Mesendoderm (in vitro differentiated cells): ENCODE measurements at regions not wholly inside any gene's neighbourhood (a gene's known extent, or its start where the extent isn't known, plus 50 kb on each side); places are given as distances from the start of the nearest gene placed in this dataset.
"Not testable (repeated sequence)": the region's sequence is repeated elsewhere in the genome, so short reads cannot be mapped to it uniquely, and the experiment has no call there.

Experiments used
- DNase-seq: peaks from one replicate; pipeline ENCODE4 v3.0.0; 2013
- H2AK5ac ChIP-seq: 2 replicates; pipeline ENCODE4 v1.6.1; 2013; ENCODE audit warnings: low read length, inconsistent platforms
- H2BK120ac ChIP-seq: 2 replicates; pipeline ENCODE4 v1.6.1; 2013; ENCODE audit warnings: low read depth, mild to moderate bottlenecking, low read length, moderate library complexity, mixed read lengths
- H2BK15ac ChIP-seq: replicated peaks from 2 replicates; pipeline ENCODE4 v1.6.1; 2013; ENCODE audit warnings: low read depth, mild to moderate bottlenecking, moderate library complexity
- H2BK5ac ChIP-seq: 2 replicates; pipeline ENCODE4 v1.6.1; 2013; ENCODE audit warnings: low read length, inconsistent platforms
- H3K18ac ChIP-seq: 2 replicates; pipeline ENCODE4 v1.6.1; 2013; ENCODE audit warnings: mild to moderate bottlenecking, low read length, mixed read lengths
- H3K23ac ChIP-seq: one replicate; pipeline ENCODE4 v1.6.1; 2013; ENCODE audit warnings: low read length
- H3K27ac ChIP-seq: 2 replicates; pipeline ENCODE4 v1.5.1; 2013; ENCODE audit warnings: low read depth, mild to moderate bottlenecking, inconsistent platforms, low read length, moderate library complexity
- H3K27me3 ChIP-seq: 2 replicates; pipeline ENCODE4 v1.6.1; 2013; ENCODE audit warnings: low read length, control low read depth, mild to moderate bottlenecking, inconsistent platforms; ENCODE audit not compliant: insufficient read depth, poor library complexity
- H3K36me3 ChIP-seq: 2 replicates; pipeline ENCODE4 v1.6.1; 2013; ENCODE audit warnings: low read length, inconsistent platforms; ENCODE audit not compliant: control insufficient read depth, insufficient read depth
- H3K4ac ChIP-seq: one replicate; pipeline ENCODE4 v1.6.1; 2013; ENCODE audit warnings: low read depth, mild to moderate bottlenecking, low read length, moderate library complexity
- H3K4me1 ChIP-seq: 2 replicates; pipeline ENCODE4 v1.6.1; 2013; ENCODE audit warnings: low read depth, low read length, inconsistent platforms; ENCODE audit not compliant: control insufficient read depth
- H3K4me2 ChIP-seq: 2 replicates; pipeline ENCODE4 v1.6.1; 2013; ENCODE audit warnings: low read length
- H3K4me3 ChIP-seq: 2 replicates; pipeline ENCODE4 v1.5.1; 2013; ENCODE audit warnings: mild to moderate bottlenecking, low read length
- H3K56ac ChIP-seq: one replicate; pipeline ENCODE4 v1.6.1; 2013; ENCODE audit warnings: low read length
- H3K79me1 ChIP-seq: 2 replicates; pipeline ENCODE4 v1.6.1; 2013; ENCODE audit warnings: low read length, inconsistent platforms
- H3K79me2 ChIP-seq: 2 replicates; pipeline ENCODE4 v1.6.1; 2013; ENCODE audit warnings: mild to moderate bottlenecking, low read length; ENCODE audit not compliant: control insufficient read depth, insufficient read depth
- H3K9ac ChIP-seq: 2 replicates; pipeline ENCODE4 v1.6.1; 2013; ENCODE audit warnings: low read length, inconsistent platforms
- H4K5ac ChIP-seq: one replicate; pipeline ENCODE4 v1.6.1; 2013; ENCODE audit warnings: low read length
- H4K8ac ChIP-seq: one replicate; pipeline ENCODE4 v1.6.1; 2013; ENCODE audit warnings: low read depth, mild to moderate bottlenecking, control low read depth, low read length, moderate library complexity
- WGBS: extraction: QIAGEN DNeasy Blood & Tissue Kit; methylation state at CpG from one replicate; pipeline ENCODE4 v1.1.7; 2013; ENCODE audit warnings: low lambda C conversion rate, missing lambda C conversion rate; ENCODE audit not compliant: insufficient coverage; ENCODE audit errors: extremely low coverage; 5-methylcytosine and 5-hydroxymethylcytosine counted together

DNA sequence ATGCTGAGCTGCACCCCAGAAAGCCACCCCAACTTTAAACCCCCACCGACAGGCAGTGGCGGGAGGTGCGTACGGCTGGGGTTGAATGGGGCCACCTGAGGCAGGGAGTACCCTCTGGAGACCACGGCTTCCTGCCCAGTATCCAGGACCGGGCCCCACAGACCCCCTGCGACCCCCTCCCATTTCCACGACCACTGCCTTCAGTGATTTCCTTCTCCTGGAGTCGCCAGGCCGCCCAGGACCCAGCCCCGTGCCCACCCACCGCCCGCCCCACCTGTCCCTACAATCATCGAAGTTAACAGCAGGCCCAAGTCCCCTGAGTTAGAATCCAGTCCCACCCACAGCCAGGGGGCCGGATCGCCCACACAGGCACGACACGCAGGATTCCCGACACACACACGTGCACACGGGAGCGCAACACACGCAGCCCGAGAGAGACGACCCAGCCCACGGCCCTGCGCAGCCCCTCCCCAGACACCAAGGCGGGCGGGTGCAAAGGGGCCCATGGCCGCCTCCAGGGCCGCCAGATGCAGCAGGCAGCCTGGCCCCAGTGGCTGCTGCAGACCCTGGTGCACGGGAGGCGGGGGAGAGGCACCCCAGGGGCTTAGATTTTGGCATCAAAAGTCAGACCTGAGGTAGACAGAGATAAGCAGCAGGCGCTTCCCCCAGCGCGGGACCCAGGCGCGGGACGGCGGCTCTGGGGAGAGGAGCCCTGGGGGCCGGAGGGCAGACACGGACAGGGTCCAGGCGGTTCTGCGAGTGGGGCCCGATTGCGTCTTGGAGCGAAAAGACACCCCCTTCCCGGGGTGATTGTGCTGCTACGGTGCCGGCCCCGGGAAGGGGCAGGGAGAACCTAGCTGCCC lies 104.8 kb downstream of the SPATA31A6 start:
- not testable (repeated sequence) for H2AK5ac ChIP-seq, H2BK15ac ChIP-seq, H3K56ac ChIP-seq, H3K36me3 ChIP-seq, H3K79me2 ChIP-seq, H3K9ac ChIP-seq, H3K4me2 ChIP-seq, H3K23ac ChIP-seq, H3K4ac ChIP-seq, H2BK5ac ChIP-seq, DNase-seq, H4K5ac ChIP-seq, H4K8ac ChIP-seq, H3K27me3 ChIP-seq, H3K27ac ChIP-seq, H2BK120ac ChIP-seq, H3K18ac ChIP-seq, H3K4me1 ChIP-seq, H3K79me1 ChIP-seq, H3K4me3 ChIP-seq
- no CpG with 5 or more reads among the region's 51 CpGs for WGBS

DNA sequence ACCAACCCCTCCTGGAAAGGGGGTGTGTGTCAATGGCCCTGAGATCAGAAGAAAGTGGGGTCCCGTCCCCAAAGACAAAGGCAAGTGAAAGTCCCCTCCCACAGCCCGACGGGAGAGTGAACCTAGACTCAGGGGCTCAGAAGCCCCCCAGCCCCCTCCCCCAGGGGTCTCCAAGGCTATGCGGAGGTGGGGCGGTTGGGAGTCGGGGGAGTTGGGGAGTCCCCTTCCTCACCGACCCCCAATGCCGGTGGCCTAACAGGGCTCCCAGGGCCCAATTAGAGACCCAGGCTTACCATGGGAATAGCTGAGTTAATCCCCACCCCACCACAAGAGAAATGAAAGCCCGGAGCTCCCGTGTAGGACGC lies 105.4 kb downstream of the SPATA31A6 start:
- not testable (repeated sequence) for H4K8ac ChIP-seq

DNA sequence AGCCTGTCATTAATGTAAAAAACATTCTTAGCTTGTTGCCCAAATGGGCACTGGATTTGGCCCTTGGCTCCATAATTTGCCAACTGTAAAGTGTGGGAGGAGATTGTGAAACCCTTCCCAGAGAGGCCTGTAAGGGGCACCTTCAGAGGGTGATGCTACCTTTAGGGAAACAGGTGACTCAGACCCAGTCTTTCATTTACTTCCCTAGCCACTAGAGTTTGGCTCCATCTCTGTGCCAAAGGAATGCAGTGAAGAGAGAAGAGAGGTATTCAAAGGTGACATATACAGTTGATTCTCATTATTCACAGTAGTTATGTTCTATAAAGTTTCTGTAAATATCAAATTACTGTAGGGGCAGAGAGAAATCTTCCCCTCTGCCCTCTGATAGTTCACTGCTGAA lies 116.7 kb downstream of the SPATA31A6 start:
- H3K9ac ChIP-seq, H3K56ac ChIP-seq, H3K27ac ChIP-seq, H2AK5ac ChIP-seq, H3K4me2 ChIP-seq, H3K4ac ChIP-seq, H4K8ac ChIP-seq, H4K5ac ChIP-seq, H2BK15ac ChIP-seq, H2BK5ac ChIP-seq, H3K23ac ChIP-seq, H3K36me3 ChIP-seq, H2BK120ac ChIP-seq, H3K79me1 ChIP-seq, H3K27me3 ChIP-seq, H3K79me2 ChIP-seq, H3K18ac ChIP-seq, DNase-seq, H3K4me3 ChIP-seq, H3K4me1 ChIP-seq: not testable (repeated sequence)

More for the DNA sequence above, 105.4 kb downstream of the SPATA31A6 start:
- not testable (repeated sequence) for H3K18ac ChIP-seq, DNase-seq, H2BK15ac ChIP-seq, H3K4ac ChIP-seq, H3K4me3 ChIP-seq, H2AK5ac ChIP-seq, H3K9ac ChIP-seq, H3K79me2 ChIP-seq, H3K4me1 ChIP-seq, H3K79me1 ChIP-seq, H3K4me2 ChIP-seq, H2BK5ac ChIP-seq, H3K36me3 ChIP-seq, H3K27me3 ChIP-seq, H3K56ac ChIP-seq, H3K27ac ChIP-seq, H2BK120ac ChIP-seq, H4K5ac ChIP-seq, H3K23ac ChIP-seq
- no CpG with 5 or more reads among the region's 11 CpGs for WGBS

DNA sequence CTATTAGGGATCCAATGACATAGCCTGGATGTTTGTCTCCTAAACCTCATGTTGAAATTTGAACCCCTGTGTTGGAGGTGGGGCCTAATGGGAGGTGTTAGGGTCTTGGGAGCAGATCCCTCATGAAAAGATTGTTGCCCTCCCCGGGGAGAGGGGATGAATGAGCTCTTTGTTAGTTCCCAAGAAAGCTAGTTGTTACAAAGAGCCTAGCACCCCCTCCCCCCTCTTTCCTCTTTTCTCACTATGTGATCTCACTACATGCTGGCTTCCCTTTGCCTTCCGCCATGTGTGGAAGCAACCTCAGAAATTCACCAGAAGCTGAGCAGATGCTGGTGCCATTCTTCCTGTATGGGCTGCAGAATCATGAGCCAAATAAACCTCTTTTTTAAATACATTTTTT lies 123.2 kb downstream of the SPATA31A6 start:
- not testable (repeated sequence) for H3K4me1 ChIP-seq

DNA sequence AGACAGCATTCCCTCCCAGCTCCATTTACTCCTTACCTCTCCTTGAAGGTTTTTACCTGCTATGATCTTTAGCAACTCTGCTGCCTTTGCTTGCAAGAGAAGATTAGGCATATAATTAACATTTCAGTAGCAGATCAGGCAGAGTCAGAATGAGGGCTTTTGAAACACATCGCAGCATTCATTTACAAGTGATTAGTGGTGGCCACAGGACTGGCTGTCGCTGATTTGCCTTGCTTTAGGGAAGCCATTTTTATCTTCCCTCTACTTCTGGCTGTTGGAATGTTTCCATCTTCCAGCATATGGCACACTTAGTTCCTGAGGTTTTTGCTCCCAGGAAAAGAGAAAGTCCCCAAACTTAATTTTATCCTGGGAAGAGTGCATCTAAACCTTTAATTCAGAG lies 124.0 kb downstream of the SPATA31A6 start:
- H3K36me3 ChIP-seq, H3K4me2 ChIP-seq, H4K8ac ChIP-seq, H3K56ac ChIP-seq, H2BK15ac ChIP-seq, H3K27ac ChIP-seq, H3K27me3 ChIP-seq, H3K23ac ChIP-seq, H3K4ac ChIP-seq, H3K79me1 ChIP-seq, H2AK5ac ChIP-seq, H3K4me3 ChIP-seq, H2BK120ac ChIP-seq, H3K79me2 ChIP-seq, H2BK5ac ChIP-seq, H3K4me1 ChIP-seq, H3K18ac ChIP-seq, H3K9ac ChIP-seq, H4K5ac ChIP-seq: not testable (repeated sequence)
- peak; percentile 37 for DNase-seq
- no CpG with 5 or more reads among the region's 2 CpGs for WGBS

More for the DNA sequence above, 123.2 kb downstream of the SPATA31A6 start:
- H2BK120ac ChIP-seq, H4K5ac ChIP-seq, H3K36me3 ChIP-seq, H3K23ac ChIP-seq, H3K4me2 ChIP-seq, H3K18ac ChIP-seq, H3K27me3 ChIP-seq, H4K8ac ChIP-seq, H2BK5ac ChIP-seq, H3K79me1 ChIP-seq, H3K56ac ChIP-seq, H2AK5ac ChIP-seq, H3K27ac ChIP-seq, H3K9ac ChIP-seq, H3K79me2 ChIP-seq, H3K4me3 ChIP-seq, H2BK15ac ChIP-seq, H3K4ac ChIP-seq: not testable (repeated sequence)
- no CpG with 5 or more reads among the region's 2 CpGs for WGBS
- DNase-seq: peak; percentile 89

DNA sequence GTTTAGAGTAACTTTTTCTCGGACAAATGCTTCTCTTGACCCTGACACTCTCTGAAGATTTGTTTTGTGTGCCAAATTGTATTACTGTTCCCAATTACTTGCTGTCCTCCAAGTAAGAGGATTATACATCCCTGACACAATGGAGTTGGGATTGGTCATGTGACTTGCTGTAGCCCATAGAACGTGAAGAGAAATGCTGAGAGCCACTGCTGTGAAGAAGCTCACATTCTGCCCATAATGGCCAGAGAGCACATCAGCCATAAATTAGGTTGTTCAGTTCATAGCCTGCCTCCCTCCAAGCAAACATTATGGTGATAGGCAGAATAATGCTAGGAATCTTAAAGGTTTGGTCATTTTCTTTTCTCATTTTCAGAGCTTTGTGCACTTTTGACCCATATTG lies 127.5 kb downstream of the SPATA31A6 start:
- H2AK5ac ChIP-seq, H3K9ac ChIP-seq, H2BK15ac ChIP-seq, H3K23ac ChIP-seq, H2BK5ac ChIP-seq, H4K5ac ChIP-seq, H3K79me1 ChIP-seq, H3K27ac ChIP-seq, H3K36me3 ChIP-seq, H3K56ac ChIP-seq, H4K8ac ChIP-seq, H3K4me2 ChIP-seq, H3K4me1 ChIP-seq, H3K27me3 ChIP-seq, H3K4me3 ChIP-seq, DNase-seq, H3K4ac ChIP-seq, H3K18ac ChIP-seq, H3K79me2 ChIP-seq, H2BK120ac ChIP-seq: not testable (repeated sequence)
- no CpG with 5 or more reads among the region's 2 CpGs for WGBS
